Activated CD8-positive, alpha-beta memory T cell treated with anti-CD3 and anti-CD28 coated beads for 36 hours (primary cell): ENCODE measurements at regions not wholly inside any gene's neighbourhood (a gene's known extent, or its start where the extent isn't known, plus 50 kb on each side); places are given as distances from the start of the nearest gene placed in this dataset.

ENCODE experiments used
- CTCF ChIA-PET: fragments of 350-600 bp; sonication (Branson Sonifier 250); formaldehyde crosslinking; loops from one replicate; lab custom pipeline; 2021; ENCODE audit warnings: antibody characterized with exemption; lab: Charles Lee
- POLR2A ChIA-PET: fragments of 350-600 bp; sonication (Branson Sonifier 250); formaldehyde crosslinking; loops from one replicate; lab custom pipeline; 2021; ENCODE audit warnings: antibody characterized with exemption; lab: Charles Lee

- CTCF ChIA-PET = no interaction called here
- POLR2A ChIA-PET = no interaction called here
These were observed 1299.1 kb downstream of the MRPL39 start for GRCh38 chr21:24308183-24308582.

GRCh38 chr21:24302400-24302799 is 1304.9 kb downstream of the MRPL39 start:
- ChIA-PET CTCF (interaction anchor here (0.6 kb wide), 1 partner anchor 8 kb away, joined by 3 read pairs; no protein-coding TSS in a partner anchor), POLR2A (no interaction called here)

GRCh38 chr21:24298040-24298439 is 1309.2 kb downstream of the MRPL39 start:
- CTCF ChIA-PET = no interaction called here

GRCh38 chr21:24294171-24294570 is 1313.1 kb downstream of the MRPL39 start:
- CTCF ChIA-PET = no interaction called here
- POLR2A ChIA-PET = no interaction called here

More at GRCh38 chr21:24298040-24298439, 1309.2 kb downstream of the MRPL39 start:
- POLR2A ChIA-PET = no interaction called here

GRCh38 chr21:24290151-24290833 is 1317.0 kb downstream of the MRPL39 start:
- CTCF ChIA-PET = no interaction called here
- POLR2A ChIA-PET = no interaction called here

GRCh38 chr21:24289539-24289938 is 1317.7 kb downstream of the MRPL39 start:
- POLR2A ChIA-PET = no interaction called here
- CTCF ChIA-PET = no interaction called here

GRCh38 chr21:24280596-24280995 is 1326.7 kb downstream of the MRPL39 start:
- CTCF ChIA-PET = no interaction called here
- POLR2A ChIA-PET = no interaction called here

- CTCF ChIA-PET = no interaction called here
- POLR2A ChIA-PET = no interaction called here
These were observed 1328.6 kb downstream of the MRPL39 start for GRCh38 chr21:24278711-24279110.

- POLR2A ChIA-PET = no interaction called here
These were observed 1331.1 kb downstream of the MRPL39 start for GRCh38 chr21:24276204-24276603.

GRCh38 chr21:24275616-24276015 is 1331.7 kb downstream of the MRPL39 start:
- ChIA-PET POLR2A (no interaction called here), CTCF (no interaction called here)

More at GRCh38 chr21:24276204-24276603, 1331.1 kb downstream of the MRPL39 start:
- CTCF ChIA-PET = no interaction called here

GRCh38 chr21:24272521-24272938 is 1334.8 kb downstream of the MRPL39 start:
- ChIA-PET POLR2A (no interaction called here), CTCF (no interaction called here)

GRCh38 chr21:24265987-24266386 is 1341.3 kb downstream of the MRPL39 start:
- POLR2A ChIA-PET = no interaction called here
- CTCF ChIA-PET = no interaction called here

- POLR2A ChIA-PET = no interaction called here
- CTCF ChIA-PET = no interaction called here
These were observed 1346.5 kb downstream of the MRPL39 start for GRCh38 chr21:24260751-24261150.

GRCh38 chr21:24259241-24259640 is 1348.0 kb downstream of the MRPL39 start:
- CTCF ChIA-PET = no interaction called here
- POLR2A ChIA-PET = no interaction called here

GRCh38 chr21:24255591-24255990 is 1351.7 kb downstream of the MRPL39 start:
- CTCF ChIA-PET = no interaction called here
- POLR2A ChIA-PET = no interaction called here

- ChIA-PET CTCF (no interaction called here), POLR2A (no interaction called here)
These were observed 1381.8 kb downstream of the MRPL39 start for GRCh38 chr21:24225431-24225830.

GRCh38 chr21:24224422-24224821 is 1382.9 kb downstream of the MRPL39 start:
- ChIA-PET CTCF (no interaction called here), POLR2A (no interaction called here)

- ChIA-PET POLR2A (no interaction called here), CTCF (no interaction called here)
These were observed 1383.7 kb downstream of the MRPL39 start for GRCh38 chr21:24223624-24224023.

- ChIA-PET POLR2A (no interaction called here), CTCF (no interaction called here)
These were observed 1384.6 kb downstream of the MRPL39 start for GRCh38 chr21:24222676-24223075.

- ChIA-PET POLR2A (no interaction called here), CTCF (no interaction called here)
These were observed 1386.8 kb downstream of the MRPL39 start for GRCh38 chr21:24220446-24220845.

GRCh38 chr21:24217151-24217550 is 1390.1 kb downstream of the MRPL39 start:
- POLR2A ChIA-PET = no interaction called here
- CTCF ChIA-PET = no interaction called here

GRCh38 chr21:24210130-24210529 is 1397.2 kb downstream of the MRPL39 start:
- ChIA-PET POLR2A (no interaction called here), CTCF (no interaction called here)
